ENCODE measurements at regions not wholly inside any gene's neighbourhood (a gene's known extent, or its start where the extent isn't known, plus 50 kb on each side); places are given as distances from the start of the nearest gene placed in this dataset.

GRCh38 chr13:97119943-97120342 is 102.2 kb upstream of the MBNL2 start:
- Histone ChIP-seq H3K9me3 (ENCODE audit: control insufficient read depth, insufficient read depth, low read length) (no peaks in the 10 kb centered on the region), H3K27me3 (ENCODE audit: control insufficient read depth, insufficient read depth, low read length) (no peaks in the 10 kb centered on the region), H3K36me3 (ENCODE audit: control insufficient read depth, insufficient read depth, low read length) (no peaks in the 10 kb centered on the region), H3K27ac (ENCODE audit: low read depth, low read length) (no peak overlapping the region), H3K4me3 (ENCODE audit: low read depth, low read length) (no peak overlapping the region), H3K4me1 (ENCODE audit: control insufficient read depth, insufficient read depth, low read length) (peaks cover 14% of the 10 kb centered on the region)
- no CpG with 5 or more reads among the region's 3 CpGs for WGBS (ENCODE audit: insufficient coverage)
- DNase-seq (ENCODE audit: low read depth in 4 of 6, low spot score in 6 of 6), result no peak

- Histone ChIP-seq H3K27me3 (ENCODE audit: control insufficient read depth, insufficient read depth, low read length) (no peaks in the 10 kb centered on the region), H3K27ac (ENCODE audit: low read depth, low read length) (no peak overlapping the region), H3K36me3 (ENCODE audit: control insufficient read depth, insufficient read depth, low read length) (no peaks in the 10 kb centered on the region), H3K4me1 (ENCODE audit: control insufficient read depth, insufficient read depth, low read length) (peaks cover 14% of the 10 kb centered on the region), H3K9me3 (ENCODE audit: control insufficient read depth, insufficient read depth, low read length) (no peaks in the 10 kb centered on the region), H3K4me3 (ENCODE audit: low read depth, low read length) (no peak overlapping the region)
- 58% methylated on average over 2 of the region's 2 CpGs for WGBS (ENCODE audit: insufficient coverage)
- DNase-seq (ENCODE audit: low read depth in 4 of 6, low spot score in 6 of 6), result no peak
These were observed 101.8 kb upstream of the MBNL2 start for GRCh38 chr13:97120346-97120745.

- Histone ChIP-seq H3K27me3 (ENCODE audit: control insufficient read depth, insufficient read depth, low read length) (no peaks in the 10 kb centered on the region), H3K4me1 (ENCODE audit: control insufficient read depth, insufficient read depth, low read length) (peaks cover 14% of the 10 kb centered on the region), H3K36me3 (ENCODE audit: control insufficient read depth, insufficient read depth, low read length) (no peaks in the 10 kb centered on the region), H3K27ac (ENCODE audit: low read depth, low read length) (no peak overlapping the region), H3K4me3 (ENCODE audit: low read depth, low read length) (no peak overlapping the region), H3K9me3 (ENCODE audit: control insufficient read depth, insufficient read depth, low read length) (no peaks in the 10 kb centered on the region)
- DNase-seq (ENCODE audit: low read depth in 4 of 6, low spot score in 6 of 6), result no peak
- WGBS (ENCODE audit: insufficient coverage), result no CpG with 5 or more reads among the region's 1 CpG
These were observed 101.2 kb upstream of the MBNL2 start for GRCh38 chr13:97120976-97121375.

GRCh38 chr13:97121894-97122293 is 100.2 kb upstream of the MBNL2 start:
- no peaks in the 10 kb centered on the region for H3K27me3 ChIP-seq (ENCODE audit: control insufficient read depth, insufficient read depth, low read length)
- peaks cover 15% of the 10 kb centered on the region for H3K4me1 ChIP-seq (ENCODE audit: control insufficient read depth, insufficient read depth, low read length)
- H3K36me3 ChIP-seq (ENCODE audit: control insufficient read depth, insufficient read depth, low read length), result no peaks in the 10 kb centered on the region
- no peak for DNase-seq (ENCODE audit: low read depth in 4 of 6, low spot score in 6 of 6)
- H3K9me3 ChIP-seq (ENCODE audit: control insufficient read depth, insufficient read depth, low read length), result no peaks in the 10 kb centered on the region
- no peak overlapping the region for H3K27ac ChIP-seq (ENCODE audit: low read depth, low read length)
- H3K4me3 ChIP-seq (ENCODE audit: low read depth, low read length), result no peak overlapping the region

- no peak for DNase-seq (ENCODE audit: low read depth in 4 of 6, low spot score in 6 of 6)
- no peaks in the 10 kb centered on the region for H3K9me3 ChIP-seq (ENCODE audit: control insufficient read depth, insufficient read depth, low read length)
- 92% methylated on average over 2 of the region's 4 CpGs for WGBS (ENCODE audit: insufficient coverage)
- no peak overlapping the region for H3K4me3 ChIP-seq (ENCODE audit: low read depth, low read length)
- H3K4me1 ChIP-seq (ENCODE audit: control insufficient read depth, insufficient read depth, low read length), result peaks cover 15% of the 10 kb centered on the region
- no peaks in the 10 kb centered on the region for H3K36me3 ChIP-seq (ENCODE audit: control insufficient read depth, insufficient read depth, low read length)
- no peak overlapping the region for H3K27ac ChIP-seq (ENCODE audit: low read depth, low read length)
- no peaks in the 10 kb centered on the region for H3K27me3 ChIP-seq (ENCODE audit: control insufficient read depth, insufficient read depth, low read length)
These were observed 99.6 kb upstream of the MBNL2 start for GRCh38 chr13:97122381-97122996.

- WGBS (ENCODE audit: insufficient coverage), result 86% methylated on average over 3 of the region's 4 CpGs
- Histone ChIP-seq H3K4me3 (ENCODE audit: low read depth, low read length) (no peak overlapping the region), H3K36me3 (ENCODE audit: control insufficient read depth, insufficient read depth, low read length) (no peaks in the 10 kb centered on the region), H3K27ac (ENCODE audit: low read depth, low read length) (no peak overlapping the region), H3K27me3 (ENCODE audit: control insufficient read depth, insufficient read depth, low read length) (no peaks in the 10 kb centered on the region), H3K4me1 (ENCODE audit: control insufficient read depth, insufficient read depth, low read length) (peaks cover 15% of the 10 kb centered on the region), H3K9me3 (ENCODE audit: control insufficient read depth, insufficient read depth, low read length) (no peaks in the 10 kb centered on the region)
- DNase-seq (ENCODE audit: low read depth in 4 of 6, low spot score in 6 of 6), result no peak
These were observed 97.9 kb upstream of the MBNL2 start for GRCh38 chr13:97124206-97124605.

- peak overlapping the region; percentile 62 for H3K27ac ChIP-seq (ENCODE audit: low read depth, low read length)
- H3K36me3 ChIP-seq (ENCODE audit: control insufficient read depth, insufficient read depth, low read length), result no peaks in the 10 kb centered on the region
- H3K4me3 ChIP-seq (ENCODE audit: low read depth, low read length), result no peak overlapping the region
- no peaks in the 10 kb centered on the region for H3K27me3 ChIP-seq (ENCODE audit: control insufficient read depth, insufficient read depth, low read length)
- DNase-seq (ENCODE audit: low read depth in 4 of 6, low spot score in 6 of 6), result peak in 2 of 6 donors; percentile 57 to 59
- 35% methylated on average over 3 of the region's 9 CpGs for WGBS (ENCODE audit: insufficient coverage)
- no peaks in the 10 kb centered on the region for H3K9me3 ChIP-seq (ENCODE audit: control insufficient read depth, insufficient read depth, low read length)
- H3K4me1 ChIP-seq (ENCODE audit: control insufficient read depth, insufficient read depth, low read length), result peaks cover 15% of the 10 kb centered on the region
These were observed 97.0 kb upstream of the MBNL2 start for GRCh38 chr13:97124915-97125809.

GRCh38 chr13:97125810-97126738 is 96.1 kb upstream of the MBNL2 start:
- Histone ChIP-seq H3K9me3 (ENCODE audit: control insufficient read depth, insufficient read depth, low read length) (no peaks in the 10 kb centered on the region), H3K4me3 (ENCODE audit: low read depth, low read length) (no peak overlapping the region), H3K27me3 (ENCODE audit: control insufficient read depth, insufficient read depth, low read length) (no peaks in the 10 kb centered on the region), H3K36me3 (ENCODE audit: control insufficient read depth, insufficient read depth, low read length) (no peaks in the 10 kb centered on the region), H3K4me1 (ENCODE audit: control insufficient read depth, insufficient read depth, low read length) (peaks cover 15% of the 10 kb centered on the region), H3K27ac (ENCODE audit: low read depth, low read length) (peak overlapping the region; percentile 62)
- 78% methylated on average over 10 of the region's 13 CpGs for WGBS (ENCODE audit: insufficient coverage)
- no peak for DNase-seq (ENCODE audit: low read depth in 4 of 6, low spot score in 6 of 6)

- H3K4me3 ChIP-seq (ENCODE audit: low read depth, low read length), result no peak overlapping the region
- no peak overlapping the region for H3K27ac ChIP-seq (ENCODE audit: low read depth, low read length)
- no peaks in the 10 kb centered on the region for H3K36me3 ChIP-seq (ENCODE audit: control insufficient read depth, insufficient read depth, low read length)
- WGBS (ENCODE audit: insufficient coverage), result no CpG with 5 or more reads among the region's 1 CpG
- H3K9me3 ChIP-seq (ENCODE audit: control insufficient read depth, insufficient read depth, low read length), result no peaks in the 10 kb centered on the region
- DNase-seq (ENCODE audit: low read depth in 4 of 6, low spot score in 6 of 6), result no peak
- peaks cover 15% of the 10 kb centered on the region for H3K4me1 ChIP-seq (ENCODE audit: control insufficient read depth, insufficient read depth, low read length)
- no peaks in the 10 kb centered on the region for H3K27me3 ChIP-seq (ENCODE audit: control insufficient read depth, insufficient read depth, low read length)
These were observed 94.3 kb upstream of the MBNL2 start for GRCh38 chr13:97127842-97128241.
